NCI-H2196 treated with DMSO at 0.1 percent for 48 hours (cell line): ENCODE measurements at regions not wholly inside any gene's neighbourhood (a gene's known extent, or its start where the extent isn't known, plus 50 kb on each side); places are given as distances from the start of the nearest gene placed in this dataset.

Experiments used
- DNase-seq: peaks from one replicate; lab custom pipeline; 2025; ENCODE audit not compliant: unreplicated experiment; lab: John Stamatoyannopoulos, UW

DNA sequence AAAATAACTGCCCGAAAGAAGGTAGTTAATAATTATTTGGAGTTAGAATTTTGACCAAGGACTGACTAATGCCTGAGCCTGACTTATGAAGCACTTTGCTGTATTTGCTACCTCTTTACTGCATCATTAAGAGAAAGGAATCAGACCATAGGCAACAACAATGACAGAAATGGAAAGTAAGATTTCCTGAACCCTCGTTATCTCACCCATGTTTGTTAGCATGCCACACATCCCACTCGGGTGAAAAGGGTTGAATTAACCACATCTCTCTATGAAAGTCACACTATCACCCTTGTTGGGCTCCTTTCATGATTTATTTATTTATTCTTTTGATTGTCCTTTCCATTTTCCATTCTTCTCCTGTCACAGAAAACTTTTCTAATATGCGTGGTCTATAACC lies 59.6 kb downstream of the OLIG3 start:
- DNase-seq: no peak

GRCh38 chr6:137432054-137432611 lies 62.1 kb downstream of the OLIG3 start:
- DNase-seq: no peak

- DNase-seq: no peak
These were observed 63.2 kb downstream of the OLIG3 start for GRCh38 chr6:137430954-137431353.

DNA sequence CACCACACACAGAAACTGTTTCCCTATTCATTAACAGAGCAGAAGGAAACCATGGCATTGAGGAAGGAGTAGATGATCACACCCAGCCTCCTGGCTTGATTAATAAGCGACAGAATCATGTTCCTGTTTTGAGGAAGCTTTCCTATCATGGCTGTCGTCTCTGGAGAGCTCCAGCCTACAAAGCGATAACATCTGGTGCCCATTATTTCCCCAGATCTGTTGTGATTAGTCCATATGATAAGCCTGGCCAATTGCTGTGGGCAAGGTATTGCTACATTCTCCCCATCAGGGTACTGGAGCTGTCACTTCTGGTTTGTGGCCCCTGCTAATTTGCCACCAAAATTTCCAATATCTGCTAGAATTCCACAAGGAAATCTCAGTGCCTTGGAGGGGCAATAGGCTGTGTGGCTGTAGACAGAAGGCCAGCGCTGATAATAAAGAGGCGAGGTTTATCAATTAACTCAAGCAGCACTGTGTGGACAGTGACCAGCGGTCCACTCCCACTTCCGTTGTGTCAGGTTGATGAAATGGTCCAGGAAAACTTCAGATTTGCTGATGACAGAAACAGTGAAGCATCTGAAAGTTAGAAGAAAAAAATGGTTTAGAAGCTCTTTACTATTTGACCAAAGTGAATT lies 66.4 kb downstream of the OLIG3 start:
- no peak for DNase-seq

DNA sequence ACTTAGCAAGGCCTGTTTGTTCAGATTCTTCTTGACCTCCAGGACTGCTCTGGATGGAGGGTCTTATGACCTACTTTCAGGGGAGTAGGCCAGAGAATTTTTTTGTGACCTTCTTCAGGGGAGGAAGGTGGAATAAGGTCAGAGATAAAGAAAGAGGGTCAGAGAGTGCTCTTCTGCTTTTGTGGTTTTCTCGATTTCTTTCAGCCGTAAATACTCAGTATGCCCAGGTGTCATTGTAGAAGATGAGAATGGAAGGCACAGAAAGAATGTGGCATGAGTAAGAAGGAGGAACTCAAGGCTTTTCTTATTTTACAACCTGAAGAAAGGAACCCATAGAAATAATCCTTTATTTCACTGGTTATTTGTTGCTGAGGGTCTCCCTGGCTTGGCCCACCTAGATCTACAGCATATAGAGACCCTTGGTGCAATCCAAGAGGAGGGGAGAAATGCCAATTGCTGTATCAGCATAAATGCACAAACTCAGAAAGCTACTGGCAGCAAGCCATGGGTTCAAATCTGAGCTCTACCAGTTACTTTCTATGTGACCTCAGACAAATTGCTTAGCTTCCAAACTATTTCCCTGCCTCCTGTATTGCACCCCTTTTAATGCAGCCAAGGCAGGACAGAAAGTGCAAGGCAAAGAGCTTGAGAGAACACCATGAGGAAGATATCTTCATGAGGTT lies 68.0 kb downstream of the OLIG3 start:
- DNase-seq: no peak

DNA sequence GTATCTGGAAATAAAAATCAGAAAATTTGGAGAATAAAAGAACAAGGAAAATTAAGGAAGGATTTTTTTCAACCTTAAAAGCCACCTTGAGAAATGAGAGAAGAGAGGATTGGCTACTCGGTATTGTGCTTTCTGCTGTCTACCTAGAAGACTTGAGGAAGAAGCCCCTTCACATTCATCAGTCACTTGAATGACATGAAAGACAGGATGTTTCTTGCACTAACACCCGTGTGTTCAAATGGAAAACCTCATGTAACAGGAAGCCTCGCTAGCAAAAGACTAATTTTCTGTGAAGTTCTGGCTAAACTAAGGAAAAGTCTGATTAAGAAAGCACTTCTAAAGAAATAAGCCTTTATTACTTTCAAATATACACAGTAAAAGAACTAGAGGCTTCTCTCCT lies 69.9 kb downstream of the OLIG3 start:
- no peak for DNase-seq

GRCh38 chr6:137423451-137424168 lies 70.6 kb downstream of the OLIG3 start:
- no peak for DNase-seq

DNA sequence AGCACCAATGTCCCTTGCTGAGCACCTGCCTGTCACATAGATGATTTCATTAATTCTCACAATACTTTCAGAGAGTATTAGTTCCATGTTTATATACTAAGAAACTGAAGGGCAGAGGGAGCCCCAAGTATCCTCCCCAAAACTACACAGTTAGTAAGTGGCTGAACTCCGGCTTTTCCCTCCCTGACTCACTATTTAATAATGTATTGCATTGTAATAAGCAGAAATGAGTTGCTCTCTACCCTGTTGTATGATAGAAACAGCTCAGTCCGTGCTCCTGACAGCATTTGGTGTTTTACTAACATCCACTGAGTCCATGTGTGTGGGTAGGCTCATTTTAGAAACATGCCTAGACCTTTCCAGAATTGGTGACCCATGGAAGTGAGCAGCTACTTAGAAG lies 76.8 kb downstream of the OLIG3 start:
- no peak for DNase-seq

- DNase-seq: no peak
These were observed 77.7 kb downstream of the OLIG3 start for GRCh38 chr6:137416376-137417109.

GRCh38 chr6:137415834-137416190 lies 78.4 kb downstream of the OLIG3 start:
- no peak for DNase-seq

GRCh38 chr6:137415127-137415833 lies 78.9 kb downstream of the OLIG3 start:
- no peak for DNase-seq

- DNase-seq: no peak
These were observed 79.6 kb downstream of the OLIG3 start for GRCh38 chr6:137414599-137414998.

DNA sequence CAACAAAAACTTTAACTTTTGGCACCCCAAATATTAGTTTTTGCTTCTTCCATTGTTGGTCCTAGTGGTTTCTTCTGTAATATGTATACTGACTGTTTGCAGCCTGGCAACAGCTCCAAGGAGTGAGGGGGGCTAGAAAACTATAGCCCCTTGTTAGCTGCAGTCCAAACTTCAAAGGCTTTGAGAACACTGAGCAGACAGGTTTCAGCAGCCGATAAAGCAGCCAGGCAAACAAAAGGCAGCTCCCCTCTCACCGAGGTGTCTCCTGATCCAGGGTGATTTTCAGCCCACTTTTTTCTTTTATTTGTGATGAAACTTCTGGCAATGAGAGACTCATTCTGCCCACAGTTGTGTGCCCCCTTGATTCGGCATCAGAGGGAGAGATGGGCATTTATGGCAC lies 80.7 kb downstream of the OLIG3 start:
- DNase-seq: no peak

DNA sequence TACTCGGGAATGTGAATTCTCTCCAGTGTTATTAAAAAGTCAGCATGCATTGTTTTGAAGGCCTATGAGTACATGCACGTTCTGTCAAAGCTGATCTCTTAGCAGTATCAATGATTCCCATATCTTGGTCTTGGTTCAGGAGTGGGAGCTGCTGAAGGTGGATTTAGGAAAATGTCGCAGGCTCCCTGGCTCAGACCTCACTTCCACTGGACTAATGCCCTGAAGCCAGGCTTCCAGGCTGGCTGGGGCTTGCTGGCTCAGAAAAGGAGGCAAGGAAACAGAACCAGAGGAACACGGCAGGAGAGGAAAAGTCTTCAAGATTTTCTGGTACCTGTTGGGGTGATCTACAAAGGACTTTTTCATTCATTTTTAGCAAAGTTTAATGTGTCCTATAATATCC lies 81.6 kb downstream of the OLIG3 start:
- DNase-seq: no peak

GRCh38 chr6:137409266-137409777 lies 84.9 kb downstream of the OLIG3 start:
- no peak for DNase-seq

GRCh38 chr6:137407816-137408215 lies 86.4 kb downstream of the OLIG3 start:
- DNase-seq: no peak

GRCh38 chr6:137405806-137406205 lies 88.4 kb downstream of the OLIG3 start:
- no peak for DNase-seq

DNA sequence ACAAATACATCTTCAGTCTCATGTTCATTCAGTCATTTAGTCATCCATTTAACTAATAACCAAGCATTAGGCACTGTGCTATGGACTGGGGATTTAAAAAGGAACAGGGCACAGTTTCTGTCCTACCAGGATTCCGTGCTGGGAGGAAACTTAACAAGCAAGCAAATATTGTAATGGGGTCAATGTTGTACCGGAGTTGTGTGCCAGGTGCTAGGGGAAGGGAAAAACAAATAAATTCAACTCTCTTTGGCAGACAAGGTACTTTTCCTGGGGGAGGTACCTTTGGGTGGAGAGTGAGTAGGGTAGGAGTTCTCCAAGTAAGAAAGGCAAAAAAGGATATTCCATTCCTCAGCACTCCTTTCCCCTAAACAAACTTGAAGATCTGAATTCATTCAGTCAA lies 90.3 kb downstream of the OLIG3 start:
- DNase-seq: peak; percentile 30

DNA sequence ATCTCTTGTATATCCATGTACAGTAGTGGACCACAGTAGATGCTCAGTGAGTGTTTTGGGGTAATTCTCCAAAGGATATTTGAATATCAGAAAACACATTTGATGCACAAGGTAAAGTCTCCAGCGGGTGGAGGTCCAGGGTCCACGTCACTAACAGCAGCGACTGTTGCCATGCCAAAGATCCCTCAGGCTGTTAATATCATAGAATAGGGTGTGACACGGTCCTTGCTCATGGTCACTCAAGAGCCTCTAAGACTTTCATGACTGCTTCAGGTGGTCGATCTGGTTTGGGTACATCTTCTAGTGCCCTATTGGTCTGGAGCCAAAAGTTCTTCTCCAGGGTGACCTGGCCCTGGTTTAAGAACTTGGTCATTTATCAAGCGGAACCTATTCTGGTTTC lies 90.8 kb downstream of the OLIG3 start:
- no peak for DNase-seq

DNA sequence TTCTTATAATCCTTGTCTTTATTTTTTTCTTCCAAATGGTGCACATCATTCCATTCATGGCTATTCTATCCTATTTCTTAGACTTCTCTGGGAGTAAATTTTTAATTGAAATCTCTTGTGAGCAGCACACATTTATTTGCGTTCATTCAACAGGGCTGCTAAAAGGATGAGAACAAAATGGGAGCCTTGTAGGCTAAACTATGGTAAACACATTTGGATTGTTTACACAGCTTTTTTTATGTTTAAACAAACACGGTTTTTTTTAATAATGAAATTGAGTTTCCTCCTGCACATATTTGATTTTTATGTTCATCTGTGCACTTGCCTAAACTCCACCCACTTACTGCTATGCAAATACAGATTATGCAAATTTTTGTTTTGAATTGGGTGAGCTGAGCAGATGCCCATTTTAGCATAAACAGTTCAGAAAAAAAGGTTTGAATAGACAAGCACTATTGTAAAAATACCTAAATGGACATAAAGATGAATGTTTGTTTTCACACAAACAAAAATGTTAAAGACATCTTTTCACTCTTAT lies 92.0 kb downstream of the OLIG3 start:
- DNase-seq: no peak
